Fibroblast of lung (primary cell): ENCODE measurements at regions not wholly inside any gene's neighbourhood (a gene's known extent, or its start where the extent isn't known, plus 50 kb on each side); places are given as distances from the start of the nearest gene placed in this dataset.

Experiments
- CTCF ChIP-seq, 2 donors: IDR thresholded peaks in 1 of 2; conservative IDR thresholded peaks in 1 of 2; 1 replicate in 1 of 2; 2 replicates in 1 of 2; pipeline ENCODE4 v1.5.1; 2011 to 2012; ENCODE audit warnings: low read length in 2 of 2, control low read depth in 1 of 2, inconsistent platforms in 1 of 2, low read depth in 1 of 2, mild to moderate bottlenecking in 1 of 2
- EZH2 ChIP-seq: IDR thresholded peaks from 2 replicates; pipeline ENCODE4 v1.5.1; 2012; ENCODE audit warnings: low read length, control low read depth, mild to moderate bottlenecking; ENCODE audit errors: missing control alignments

- no peak for TF ChIP-seq CTCF (conservative IDR thresholded peaks at IDR 0.05 in 1 of 2, IDR thresholded peaks at IDR 0.05 in 1 of 2; ENCODE audit: low read depth in 1 of 2, low read length in 2 of 2)
- no peak for TF ChIP-seq EZH2
Observed at GRCh38 chr3:194215392-194215791, 79.4 kb downstream of the HES1 start.
